ENCODE measurements at regions not wholly inside any gene's neighbourhood (a gene's known extent, or its start where the extent isn't known, plus 50 kb on each side); places are given as distances from the start of the nearest gene placed in this dataset.

DNA sequence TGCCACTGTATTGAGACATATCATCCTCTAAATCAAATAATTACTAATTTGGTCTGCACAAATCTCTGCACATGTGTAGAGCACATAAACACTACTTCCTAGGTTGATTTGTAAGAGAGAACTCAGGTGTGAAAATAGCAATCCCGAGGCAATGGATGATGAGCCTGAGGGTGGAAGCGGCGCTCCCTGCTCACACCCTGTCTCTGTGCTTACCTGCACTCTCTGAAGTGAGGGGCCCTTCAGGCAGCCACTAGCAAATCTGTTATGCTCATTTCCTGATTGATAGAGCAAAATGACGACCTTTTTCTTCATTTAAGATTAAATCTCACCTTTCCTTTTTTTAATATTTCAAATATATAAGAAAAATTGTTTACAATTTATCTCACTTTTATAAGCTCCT is 1995.7 kb upstream of the AGA start:
- no peaks in the 10 kb centered on the region for H3K4me1 ChIP-seq
- ATAC-seq: no peak
- H3K27me3 ChIP-seq: no peaks in the 10 kb centered on the region
- DNase-seq: no peak
- TF ChIP-seq CTCF (IDR thresholded peaks at IDR 0.05 in 4 of 5, conservative IDR thresholded peaks at IDR 0.05 in 1 of 5) (no peak), POLR2A (IDR thresholded peaks at IDR 0.05) (no peak)
- no peaks in the 10 kb centered on the region for H3K36me3 ChIP-seq
- H3K4me3 ChIP-seq: no peak overlapping the region
- no peaks in the 10 kb centered on the region for H3K9me3 ChIP-seq
- in situ Hi-C loops (cut with MboI; ENCODE audit: low sequenced_read_pairs in 4 of 4) (no loop called here), intact Hi-C loops (cut with DNase I; ENCODE audit: low total_unique reads) (no loop called here)
- H3K27ac ChIP-seq: no peak overlapping the region

- no peak overlapping the region for H3K4me3 ChIP-seq
- in situ Hi-C loops (cut with MboI; ENCODE audit: low sequenced_read_pairs in 4 of 4) (no loop called here), intact Hi-C loops (cut with DNase I; ENCODE audit: low total_unique reads) (no loop called here)
- TF ChIP-seq CTCF (IDR thresholded peaks at IDR 0.05 in 4 of 5, conservative IDR thresholded peaks at IDR 0.05 in 1 of 5) (no peak), POLR2A (IDR thresholded peaks at IDR 0.05) (no peak)
- DNase-seq: no peak
- no peak overlapping the region for H3K27ac ChIP-seq
- H3K27me3 ChIP-seq: no peaks in the 10 kb centered on the region
- ATAC-seq: no peak
- no peaks in the 10 kb centered on the region for H3K4me1 ChIP-seq
- no peaks in the 10 kb centered on the region for H3K9me3 ChIP-seq
- no peaks in the 10 kb centered on the region for H3K36me3 ChIP-seq
Measured at GRCh38 chr4:179441596-179441995, 1999.4 kb upstream of the AGA start.

- H3K4me3 ChIP-seq: no peak overlapping the region
- DNase-seq (no peak), ATAC-seq (no peak)
- H3K9me3 ChIP-seq: no peaks in the 10 kb centered on the region
- no peak overlapping the region for H3K27ac ChIP-seq
- TF ChIP-seq POLR2A (IDR thresholded peaks at IDR 0.05) (no peak), CTCF (IDR thresholded peaks at IDR 0.05 in 4 of 5, conservative IDR thresholded peaks at IDR 0.05 in 1 of 5) (no peak)
- intact Hi-C loops (cut with DNase I; ENCODE audit: low total_unique reads): no loop called here
- in situ Hi-C loops (cut with MboI; ENCODE audit: low sequenced_read_pairs in 4 of 4): no loop called here
- H3K4me1 ChIP-seq: no peaks in the 10 kb centered on the region
- H3K27me3 ChIP-seq: no peaks in the 10 kb centered on the region
- no peaks in the 10 kb centered on the region for H3K36me3 ChIP-seq
Measured at GRCh38 chr4:179447308-179447707, 2005.1 kb upstream of the AGA start.

DNA sequence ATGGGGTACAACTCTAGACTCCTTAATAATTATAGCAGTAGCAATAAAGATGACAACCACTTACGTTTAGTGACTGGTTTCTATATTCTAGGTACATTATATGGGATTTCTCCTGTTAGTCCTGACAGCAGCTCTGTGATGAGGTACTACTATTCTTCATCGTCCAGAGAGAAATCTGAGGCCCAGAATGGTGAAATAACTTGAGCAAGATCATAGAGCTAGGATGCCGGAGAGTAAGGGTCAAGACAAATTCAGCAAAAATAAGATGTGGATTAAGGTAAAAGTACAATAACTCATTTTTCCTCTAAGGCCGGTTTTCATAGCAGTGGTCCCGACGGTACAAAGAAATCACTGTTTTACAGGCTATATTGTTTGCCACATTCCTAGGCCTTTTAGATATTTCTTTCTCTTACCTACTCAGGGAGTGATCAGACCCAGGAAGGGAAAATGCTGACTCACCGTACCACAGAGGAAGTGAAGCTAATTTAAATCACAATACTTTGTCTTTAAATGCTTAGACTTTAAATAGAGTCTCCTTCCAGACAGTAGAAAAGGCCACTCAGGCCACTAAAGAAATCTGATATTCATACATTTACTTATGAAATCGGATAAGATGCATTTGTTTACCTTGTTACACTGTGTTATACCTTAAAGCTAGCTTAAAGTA is 2023.0 kb upstream of the AGA start:
- ATAC-seq (no peak), DNase-seq (no peak)
- intact Hi-C loops (cut with DNase I; ENCODE audit: low total_unique reads): no loop called here
- in situ Hi-C loops (cut with MboI; ENCODE audit: low sequenced_read_pairs in 4 of 4): no loop called here
- Histone ChIP-seq H3K9me3 (no peaks in the 10 kb centered on the region), H3K4me1 (no peaks in the 10 kb centered on the region), H3K27me3 (no peaks in the 10 kb centered on the region), H3K27ac (no peak overlapping the region), H3K36me3 (no peaks in the 10 kb centered on the region), H3K4me3 (no peak overlapping the region)
- no peak for TF ChIP-seq POLR2A (IDR thresholded peaks at IDR 0.05)
- TF ChIP-seq CTCF (IDR thresholded peaks at IDR 0.05 in 4 of 5, conservative IDR thresholded peaks at IDR 0.05 in 1 of 5): no peak

DNA sequence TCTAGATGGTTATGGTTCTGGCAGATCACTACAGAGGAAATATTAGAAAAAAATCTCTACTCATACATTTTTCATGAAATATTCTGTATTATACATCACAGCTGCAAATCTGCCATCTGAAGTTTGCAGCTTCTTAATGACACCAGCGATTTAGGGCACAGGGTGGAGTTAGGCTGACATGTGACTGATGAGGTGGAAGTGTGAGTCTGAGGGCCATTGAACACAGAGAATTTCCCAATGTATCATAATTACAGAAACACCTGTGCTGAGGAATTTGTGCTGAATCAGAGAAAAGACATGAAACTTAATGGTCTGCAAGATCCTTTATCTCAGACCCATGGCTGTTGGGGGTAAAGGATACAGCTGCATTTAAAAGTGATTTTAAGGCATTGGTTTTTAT is 2025.6 kb upstream of the AGA start:
- H3K36me3 ChIP-seq: no peaks in the 10 kb centered on the region
- DNase-seq (no peak), ATAC-seq (no peak)
- intact Hi-C loops (cut with DNase I; ENCODE audit: low total_unique reads): no loop called here
- H3K4me3 ChIP-seq: no peak overlapping the region
- TF ChIP-seq POLR2A (IDR thresholded peaks at IDR 0.05): no peak
- no peak for TF ChIP-seq CTCF (IDR thresholded peaks at IDR 0.05 in 4 of 5, conservative IDR thresholded peaks at IDR 0.05 in 1 of 5)
- in situ Hi-C loops (cut with MboI; ENCODE audit: low sequenced_read_pairs in 4 of 4): no loop called here
- no peaks in the 10 kb centered on the region for H3K9me3 ChIP-seq
- H3K27ac ChIP-seq: no peak overlapping the region
- H3K27me3 ChIP-seq: no peaks in the 10 kb centered on the region
- no peaks in the 10 kb centered on the region for H3K4me1 ChIP-seq

Data from gastrocnemius medialis (tissue), 4 donors.